ENCODE measurements at regions not wholly inside any gene's neighbourhood (a gene's known extent, or its start where the extent isn't known, plus 50 kb on each side); places are given as distances from the start of the nearest gene placed in this dataset.

DNA sequence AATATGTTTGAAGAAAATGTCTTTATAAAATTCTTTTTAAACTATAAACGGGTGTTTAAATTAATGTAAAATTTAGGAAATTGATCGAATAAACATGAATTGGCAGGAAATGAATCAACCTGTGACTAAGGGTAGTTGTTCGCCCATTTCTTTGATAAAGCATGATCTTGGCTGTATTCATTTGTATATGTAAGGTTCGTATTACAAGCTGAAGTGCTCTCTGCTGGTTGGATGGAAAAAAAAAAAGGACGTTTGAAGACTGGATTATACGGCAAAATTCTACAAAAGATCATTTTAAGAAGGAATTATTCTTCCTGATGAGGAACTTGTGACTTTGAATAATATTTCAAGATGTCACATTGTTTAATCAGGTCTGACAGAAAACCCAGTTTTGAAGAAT lies 185.4 kb upstream of the ANK3 start:
- H3K36me3 ChIP-seq (replicated peaks in 1 of 2): no peaks in the 10 kb centered on the region
- no peak for TF ChIP-seq POLR2A (IDR thresholded peaks at IDR 0.05)
- TF ChIP-seq, protein P1, sequence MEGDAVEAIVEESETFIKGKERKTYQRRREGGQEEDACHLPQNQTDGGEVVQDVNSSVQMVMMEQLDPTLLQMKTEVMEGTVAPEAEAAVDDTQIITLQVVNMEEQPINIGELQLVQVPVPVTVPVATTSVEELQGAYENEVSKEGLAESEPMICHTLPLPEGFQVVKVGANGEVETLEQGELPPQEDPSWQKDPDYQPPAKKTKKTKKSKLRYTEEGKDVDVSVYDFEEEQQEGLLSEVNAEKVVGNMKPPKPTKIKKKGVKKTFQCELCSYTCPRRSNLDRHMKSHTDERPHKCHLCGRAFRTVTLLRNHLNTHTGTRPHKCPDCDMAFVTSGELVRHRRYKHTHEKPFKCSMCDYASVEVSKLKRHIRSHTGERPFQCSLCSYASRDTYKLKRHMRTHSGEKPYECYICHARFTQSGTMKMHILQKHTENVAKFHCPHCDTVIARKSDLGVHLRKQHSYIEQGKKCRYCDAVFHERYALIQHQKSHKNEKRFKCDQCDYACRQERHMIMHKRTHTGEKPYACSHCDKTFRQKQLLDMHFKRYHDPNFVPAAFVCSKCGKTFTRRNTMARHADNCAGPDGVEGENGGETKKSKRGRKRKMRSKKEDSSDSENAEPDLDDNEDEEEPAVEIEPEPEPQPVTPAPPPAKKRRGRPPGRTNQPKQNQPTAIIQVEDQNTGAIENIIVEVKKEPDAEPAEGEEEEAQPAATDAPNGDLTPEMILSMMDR (IDR thresholded peaks at IDR 0.05): no peak
- DNase-seq: no peak
- intact Hi-C loops (cut with DNase I): no loop called here
- no peaks in the 10 kb centered on the region for H3K27me3 ChIP-seq
- H3K9me3 ChIP-seq (replicated peaks in 1 of 3): no peaks in the 10 kb centered on the region
- 83 to 90% (median 85%) methylated on average over 6 of the region's 6 CpGs for WGBS, 4 donors
- H3K27ac ChIP-seq: no peak overlapping the region
- H3K4me3 ChIP-seq: no peak overlapping the region
- H3K4me1 ChIP-seq (replicated peaks in 1 of 2): peaks cover 5 to 6% of the 10 kb centered on the region in 2 donors

DNA sequence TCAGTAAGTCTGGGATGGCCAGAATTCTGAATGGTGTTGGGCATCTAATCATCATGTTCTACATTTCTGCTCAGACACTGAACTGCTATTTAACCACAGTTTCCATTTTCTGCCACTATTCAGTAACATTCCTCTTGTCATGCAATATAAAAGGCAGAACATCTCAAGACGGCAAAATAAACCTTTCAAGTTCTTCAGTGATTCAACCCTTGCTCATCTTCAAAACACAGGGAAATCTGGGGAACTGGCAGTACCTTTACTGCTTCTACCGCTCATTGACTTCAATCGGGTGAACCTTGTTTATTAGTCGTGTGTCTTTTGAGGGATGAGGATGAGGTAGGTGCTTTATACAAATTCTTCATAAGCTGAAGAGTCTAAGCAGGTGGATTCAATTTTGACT lies 184.7 kb upstream of the ANK3 start:
- intact Hi-C loops (cut with DNase I): no loop called here
- TF ChIP-seq POLR2A (IDR thresholded peaks at IDR 0.05): no peak
- Histone ChIP-seq H3K36me3 (replicated peaks in 1 of 2) (no peaks in the 10 kb centered on the region), H3K27ac (no peak overlapping the region), H3K9me3 (replicated peaks in 1 of 3) (no peaks in the 10 kb centered on the region), H3K27me3 (no peaks in the 10 kb centered on the region), H3K4me1 (replicated peaks in 1 of 2) (peaks cover 5 to 6% of the 10 kb centered on the region in 2 donors), H3K4me3 (no peak overlapping the region)
- WGBS, 4 donors: 92 to 95% (median 94%) methylated on average over 4 of the region's 4 CpGs
- DNase-seq: no peak

DNA sequence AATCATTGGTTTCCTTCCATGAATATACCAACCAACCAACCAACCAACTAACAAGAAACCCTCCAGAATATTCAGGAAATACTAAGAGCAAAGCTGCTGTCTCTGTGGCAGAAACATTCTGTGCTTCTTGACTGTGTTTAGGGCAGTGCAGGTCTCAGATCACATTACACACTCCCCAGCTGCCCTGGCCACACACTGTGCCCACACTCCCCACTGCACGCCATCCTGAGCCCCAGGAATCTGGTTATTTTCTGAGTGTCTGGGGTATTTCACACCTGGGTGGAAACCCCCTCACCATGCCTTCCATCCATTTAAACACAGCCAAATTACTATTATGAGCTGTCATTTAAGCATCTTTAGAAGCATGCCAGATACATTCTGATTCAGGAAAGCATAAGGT lies 183.7 kb upstream of the ANK3 start:
- intact Hi-C loops (cut with DNase I): no loop called here
- Histone ChIP-seq H3K36me3 (replicated peaks in 1 of 2) (no peaks in the 10 kb centered on the region), H3K27ac (no peak overlapping the region), H3K4me3 (no peak overlapping the region), H3K9me3 (replicated peaks in 1 of 3) (no peaks in the 10 kb centered on the region), H3K27me3 (no peaks in the 10 kb centered on the region), H3K4me1 (replicated peaks in 1 of 2) (peaks cover 5 to 6% of the 10 kb centered on the region in 2 donors)
- DNase-seq: no peak
- TF ChIP-seq POLR2A (IDR thresholded peaks at IDR 0.05): no peak
- TF ChIP-seq, protein P1 (IDR thresholded peaks at IDR 0.05): no peak
- 75 to 93% (median 92%) methylated on average over 1 of the region's 1 CpG for WGBS, 4 donors

DNA sequence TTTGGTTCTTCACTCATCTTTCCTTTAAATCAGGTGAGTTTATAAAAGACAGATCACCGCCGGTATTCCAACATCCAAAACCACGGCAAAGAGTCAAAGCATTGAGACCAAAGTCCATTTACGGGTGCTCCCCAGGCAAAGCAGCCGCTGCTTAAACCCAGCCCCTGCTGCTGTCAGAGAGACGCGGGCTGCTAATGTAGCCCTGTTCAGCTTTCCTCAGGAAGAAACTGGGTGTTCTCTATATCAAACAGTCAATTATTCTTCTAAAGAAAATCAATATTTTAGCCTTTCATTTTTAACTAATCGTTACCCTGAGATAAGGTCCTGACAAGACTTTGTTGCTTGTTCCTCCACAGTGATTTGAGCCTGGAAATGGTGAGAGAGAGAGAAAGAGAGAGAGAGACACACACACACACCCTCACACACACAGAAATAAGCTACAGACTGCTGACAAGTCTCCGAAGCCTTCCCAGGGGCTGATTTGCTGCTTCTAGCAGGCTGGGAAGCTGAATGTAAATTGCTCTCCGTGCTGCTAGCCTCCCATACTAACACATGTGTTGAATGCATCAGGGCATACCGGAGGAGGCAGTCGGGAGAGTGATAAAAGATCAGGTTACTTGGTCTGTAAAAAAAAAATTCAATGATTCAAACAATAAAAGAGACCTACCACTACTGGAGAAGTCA lies 183.0 kb upstream of the ANK3 start:
- peak in 3 of 7 donors; percentile 10 to 26 (median 17) for DNase-seq
- TF ChIP-seq POLR2A (IDR thresholded peaks at IDR 0.05): no peak
- TF ChIP-seq, protein P1 (IDR thresholded peaks at IDR 0.05): no peak
- Histone ChIP-seq H3K4me1 (replicated peaks in 1 of 2) (peaks cover 5 to 6% of the 10 kb centered on the region in 2 donors), H3K4me3 (peak overlapping the region in 2 of 4 donors; percentile 8 to 44), H3K27ac (no peak overlapping the region), H3K36me3 (replicated peaks in 1 of 2) (no peaks in the 10 kb centered on the region), H3K9me3 (replicated peaks in 1 of 3) (no peaks in the 10 kb centered on the region), H3K27me3 (no peaks in the 10 kb centered on the region)
- intact Hi-C loops (cut with DNase I): no loop called here
- 4 to 10% (median 8%) methylated on average over 11 to 12 of the region's 12 CpGs for WGBS, 4 donors

DNA sequence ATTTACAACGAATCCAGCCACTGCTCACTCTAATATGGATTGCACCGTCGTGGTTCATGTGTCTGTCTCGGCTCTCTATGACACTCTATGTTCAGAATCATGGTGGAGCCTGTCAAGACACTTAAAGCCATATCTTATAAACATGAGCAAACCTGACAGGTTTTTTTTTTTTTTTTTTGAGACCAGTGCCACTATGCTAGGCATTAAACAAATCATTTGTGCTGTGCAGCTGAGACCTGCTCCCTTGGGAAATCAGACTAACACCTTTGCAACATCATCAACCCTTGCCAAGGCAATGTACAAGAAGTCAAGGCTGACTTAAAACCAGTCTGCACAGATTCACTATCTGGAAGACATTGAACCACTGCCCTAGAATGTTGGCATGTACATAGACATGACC lies 181.2 kb upstream of the ANK3 start:
- Histone ChIP-seq H3K27me3 (no peaks in the 10 kb centered on the region), H3K27ac (no peak overlapping the region), H3K9me3 (replicated peaks in 1 of 3) (no peaks in the 10 kb centered on the region), H3K4me3 (no peak overlapping the region), H3K4me1 (replicated peaks in 1 of 2) (peaks cover 0 to 6% of the 10 kb centered on the region in 2 donors), H3K36me3 (replicated peaks in 1 of 2) (no peaks in the 10 kb centered on the region)
- TF ChIP-seq, protein P1 (IDR thresholded peaks at IDR 0.05): no peak
- TF ChIP-seq POLR2A (IDR thresholded peaks at IDR 0.05): no peak
- intact Hi-C loops (cut with DNase I): no loop called here
- WGBS, 4 donors: 86 to 91% (median 87%) methylated on average over 4 of the region's 4 CpGs
- no peak for DNase-seq

All from adrenal gland (tissue), 9 donors.